ENCODE measurements at regions not wholly inside any gene's neighbourhood (a gene's known extent, or its start where the extent isn't known, plus 50 kb on each side); places are given as distances from the start of the nearest gene placed in this dataset.
"Not testable (repeated sequence)": the region's sequence is repeated elsewhere in the genome, so short reads cannot be mapped to it uniquely, and the experiment has no call there.

GRCh38 chr21:17351766-17352165, 161.1 kb upstream of the CXADR start:
- DNase-seq (ENCODE audit: low read depth in 4 of 4, low spot score in 1 of 4), result no peak

GRCh38 chr21:17352996-17353655, 159.7 kb upstream of the CXADR start:
- no peak for DNase-seq (ENCODE audit: low read depth in 4 of 4, low spot score in 1 of 4)

- DNase-seq (ENCODE audit: low read depth in 4 of 4, low spot score in 1 of 4), result no peak
Observed at GRCh38 chr21:17359781-17360180, 153.1 kb upstream of the CXADR start.

- DNase-seq (ENCODE audit: low read depth in 4 of 4, low spot score in 1 of 4), result no peak
Observed at GRCh38 chr21:17368748-17369363, 144.0 kb upstream of the CXADR start.

GRCh38 chr21:17370263-17370662, 142.6 kb upstream of the CXADR start:
- no peak for DNase-seq (ENCODE audit: low read depth in 4 of 4, low spot score in 1 of 4)

- DNase-seq (ENCODE audit: low read depth in 4 of 4, low spot score in 1 of 4), result no peak
Observed at GRCh38 chr21:17370916-17371315, 141.9 kb upstream of the CXADR start.

- no peak for DNase-seq (ENCODE audit: low read depth in 4 of 4, low spot score in 1 of 4)
Observed at GRCh38 chr21:17371450-17371849, 141.4 kb upstream of the CXADR start.

GRCh38 chr21:17372200-17372599, 140.6 kb upstream of the CXADR start:
- no peak for DNase-seq (ENCODE audit: low read depth in 4 of 4, low spot score in 1 of 4)

GRCh38 chr21:17386498-17386897, 126.3 kb upstream of the CXADR start:
- DNase-seq (ENCODE audit: low read depth in 4 of 4, low spot score in 1 of 4), result no peak

GRCh38 chr21:17387030-17387617, 125.7 kb upstream of the CXADR start:
- DNase-seq (ENCODE audit: low read depth in 4 of 4, low spot score in 1 of 4), result peak; percentile 22 to 45 (median 24)

- no peak for DNase-seq (ENCODE audit: low read depth in 4 of 4, low spot score in 1 of 4)
Observed at GRCh38 chr21:17388226-17388625, 124.6 kb upstream of the CXADR start.

GRCh38 chr21:17389311-17389710, 123.5 kb upstream of the CXADR start:
- no peak for DNase-seq (ENCODE audit: low read depth in 4 of 4, low spot score in 1 of 4)

GRCh38 chr21:17390569-17390968, 122.3 kb upstream of the CXADR start:
- no peak for DNase-seq (ENCODE audit: low read depth in 4 of 4, low spot score in 1 of 4)

- DNase-seq (ENCODE audit: low read depth in 4 of 4, low spot score in 1 of 4), result no peak
Observed at GRCh38 chr21:17391811-17392340, 121.0 kb upstream of the CXADR start.

- no peak for DNase-seq (ENCODE audit: low read depth in 4 of 4, low spot score in 1 of 4)
Observed at GRCh38 chr21:17393413-17393812, 119.4 kb upstream of the CXADR start.

- DNase-seq (ENCODE audit: low read depth in 4 of 4, low spot score in 1 of 4), result no peak
Observed at GRCh38 chr21:17396948-17397347, 115.9 kb upstream of the CXADR start.

- no peak for DNase-seq (ENCODE audit: low read depth in 4 of 4, low spot score in 1 of 4)
Observed at GRCh38 chr21:17397703-17398102, 115.1 kb upstream of the CXADR start.

- not testable (repeated sequence) for DNase-seq (ENCODE audit: low read depth in 4 of 4, low spot score in 1 of 4)
Observed at GRCh38 chr21:17398954-17399353, 113.9 kb upstream of the CXADR start.

- DNase-seq (ENCODE audit: low read depth in 4 of 4, low spot score in 1 of 4), result no peak
Observed at GRCh38 chr21:17402937-17403336, 109.9 kb upstream of the CXADR start.

- DNase-seq (ENCODE audit: low read depth in 4 of 4, low spot score in 1 of 4), result no peak
Observed at GRCh38 chr21:17406202-17406601, 106.6 kb upstream of the CXADR start.

- DNase-seq (ENCODE audit: low read depth in 4 of 4, low spot score in 1 of 4), result no peak
Observed at GRCh38 chr21:17414766-17415165, 98.1 kb upstream of the CXADR start.

GRCh38 chr21:17416139-17416538, 96.7 kb upstream of the CXADR start:
- DNase-seq (ENCODE audit: low read depth in 4 of 4, low spot score in 1 of 4), result no peak

All from stimulated activated CD4-positive, alpha-beta T cell treated with anti-CD3 and anti-CD28 coated beads, Interleukin-1b, Interleukin-23, amount 100 ng/mL, for 24 hours (primary cell).